Left renal pelvis (tissue), 4 donors: ENCODE measurements at regions not wholly inside any gene's neighbourhood (a gene's known extent, or its start where the extent isn't known, plus 50 kb on each side); places are given as distances from the start of the nearest gene placed in this dataset.

Experiments used
- DNase-seq, 4 donors: peaks; one replicate each; pipeline ENCODE4 v3.0.0-alpha.2; 2013; ENCODE audit warnings: low read depth in 4 of 4, low spot score in 3 of 4

DNA sequence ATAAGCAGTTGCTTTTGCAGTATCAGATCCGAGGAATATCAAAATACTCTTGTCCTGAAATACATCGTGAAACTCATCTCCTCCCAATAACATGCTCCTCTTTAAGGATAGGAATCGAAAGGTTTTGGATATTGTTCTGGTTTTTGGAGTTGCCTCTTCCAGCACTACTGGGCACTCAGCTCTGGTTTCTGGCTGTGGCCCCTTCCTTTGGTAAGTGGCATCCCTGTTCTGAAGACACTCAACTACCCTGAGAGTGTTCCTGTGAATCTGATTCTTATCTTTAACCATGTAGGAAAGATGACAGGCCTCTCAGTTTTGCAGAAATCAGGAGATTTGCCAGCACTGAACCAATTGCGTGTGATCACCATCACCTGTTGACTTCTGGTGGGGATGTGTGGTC is 327.5 kb upstream of the TBL1XR1 start:
- DNase-seq: no peak

DNA sequence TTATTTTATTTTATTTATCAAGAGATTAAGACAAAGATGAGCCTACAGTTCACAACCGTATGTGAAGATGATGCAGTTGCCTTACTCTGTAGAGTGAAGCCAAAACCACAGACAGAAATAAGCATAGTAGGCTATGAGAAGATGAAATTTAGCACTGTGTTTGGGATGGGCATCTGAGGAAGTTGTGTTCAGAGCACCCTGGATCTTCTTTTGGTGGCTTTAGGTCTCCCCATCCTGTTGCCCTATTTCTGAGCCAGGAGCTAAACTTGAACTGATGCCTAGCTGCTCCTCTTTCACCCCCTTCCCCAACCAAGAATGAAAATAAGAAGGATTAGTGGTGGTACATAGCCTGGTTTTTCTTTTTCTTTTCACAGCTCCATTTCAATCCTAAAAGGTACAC is 328.1 kb upstream of the TBL1XR1 start:
- DNase-seq: no peak

DNA sequence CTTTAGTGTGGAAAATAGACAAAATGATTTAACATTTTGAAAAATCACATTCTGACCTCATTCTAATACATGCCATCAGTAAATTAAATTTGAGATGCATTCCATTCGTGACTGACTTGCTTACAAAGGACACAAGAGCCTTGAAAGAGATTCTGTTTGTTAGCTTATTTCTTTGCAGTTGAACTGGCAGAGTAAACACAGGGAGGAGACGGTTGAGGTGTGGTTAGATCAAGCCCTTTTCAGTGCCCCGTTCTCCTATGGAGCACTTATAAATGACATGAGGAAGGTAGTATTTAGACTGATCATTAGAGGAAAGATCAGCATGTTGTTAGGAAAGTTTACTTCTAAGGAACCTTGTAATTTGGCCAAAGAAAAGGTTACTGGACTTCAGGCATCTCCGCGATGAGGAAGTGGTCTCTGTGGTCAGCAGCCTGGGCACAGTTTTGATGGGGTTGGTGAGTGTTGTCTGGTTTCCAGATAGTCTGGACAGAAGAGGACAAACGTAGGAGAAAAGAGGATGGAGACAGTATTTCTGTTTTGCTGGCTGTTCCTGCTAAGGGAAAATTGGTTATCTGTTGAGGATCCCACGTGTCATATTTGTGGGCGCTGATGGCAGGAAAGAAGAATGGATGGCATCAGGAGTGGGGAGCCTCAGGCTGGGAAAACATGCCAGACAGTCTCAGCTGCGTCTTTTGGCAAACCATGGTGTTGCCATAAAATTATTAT is 328.9 kb upstream of the TBL1XR1 start:
- DNase-seq: no peak

DNA sequence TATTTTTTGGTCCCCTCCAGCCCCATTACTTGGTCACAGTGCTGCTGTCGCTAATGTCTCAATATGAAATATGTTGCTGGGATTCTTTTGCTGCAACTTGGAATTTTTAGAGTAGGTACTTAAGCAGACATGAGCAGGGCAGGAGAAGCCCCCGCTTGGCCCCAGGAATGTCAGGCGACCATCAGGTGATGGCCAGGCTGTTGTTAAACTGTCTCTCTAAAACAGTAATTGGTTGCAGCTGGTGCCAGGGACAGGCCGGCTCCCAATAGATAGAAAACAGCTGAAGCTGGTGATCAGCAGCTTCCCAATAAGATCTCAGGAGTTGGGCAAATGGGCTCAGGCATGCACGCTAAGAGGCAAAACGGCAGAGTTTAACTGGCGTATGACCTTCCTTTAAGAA is 329.9 kb upstream of the TBL1XR1 start:
- no peak for DNase-seq

DNA sequence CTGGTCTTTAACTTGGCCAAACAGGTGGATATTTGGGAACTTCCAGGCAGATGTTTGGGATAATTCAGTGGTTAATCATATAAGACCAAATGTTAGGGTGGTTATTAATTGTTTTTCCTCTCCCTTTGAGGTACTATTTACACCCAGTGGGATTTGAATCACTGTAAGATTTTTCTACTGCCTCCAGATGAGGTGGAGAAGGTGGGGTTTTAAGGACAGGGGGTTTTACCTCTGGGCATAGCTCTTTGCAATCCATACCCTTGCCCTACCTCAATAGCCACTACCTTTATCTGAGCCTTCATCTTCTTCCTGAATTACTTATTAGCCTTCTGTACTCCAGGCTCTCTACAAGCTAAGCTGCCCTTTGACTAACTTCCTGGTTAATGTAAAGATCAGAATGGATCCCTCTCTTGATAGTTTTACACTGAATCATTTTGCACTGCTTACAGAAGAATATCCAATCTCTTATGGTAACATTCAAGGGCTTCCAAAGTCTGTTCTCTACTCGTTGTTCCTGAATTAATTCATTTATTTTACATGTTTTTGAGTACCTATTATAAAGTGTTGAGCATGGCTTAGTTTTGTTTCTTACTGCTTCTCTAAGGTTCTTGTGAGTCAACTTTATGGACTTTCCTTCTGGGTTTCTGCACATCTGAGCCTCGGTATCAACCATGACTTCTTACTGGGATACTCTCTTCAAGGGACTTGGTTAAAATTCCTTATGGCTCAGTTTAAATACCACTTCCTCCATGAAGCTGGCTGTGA is 331.2 kb upstream of the TBL1XR1 start:
- no peak for DNase-seq

DNA sequence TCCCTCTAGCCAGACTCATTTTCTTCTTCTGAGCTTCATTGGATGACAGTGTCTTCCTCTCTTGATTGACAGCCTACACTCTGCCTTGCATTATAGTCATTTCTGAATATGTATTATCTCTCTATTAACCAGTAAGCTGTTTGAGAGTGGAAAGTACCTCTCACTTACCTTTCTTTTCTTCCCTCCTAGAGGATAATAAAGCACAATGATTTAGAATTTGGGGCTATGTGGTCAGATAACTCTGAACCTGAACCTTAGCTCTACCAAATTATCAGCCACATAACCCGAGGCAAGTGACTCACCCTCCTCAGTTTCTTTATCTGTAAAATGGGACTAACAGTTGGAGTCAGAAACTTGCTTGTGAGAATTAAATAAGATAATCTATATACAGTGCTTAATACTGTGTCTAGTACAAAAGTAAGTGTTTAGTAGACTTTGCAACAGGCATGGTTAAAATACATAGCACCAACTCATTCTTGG is 331.8 kb upstream of the TBL1XR1 start:
- no peak for DNase-seq

DNA sequence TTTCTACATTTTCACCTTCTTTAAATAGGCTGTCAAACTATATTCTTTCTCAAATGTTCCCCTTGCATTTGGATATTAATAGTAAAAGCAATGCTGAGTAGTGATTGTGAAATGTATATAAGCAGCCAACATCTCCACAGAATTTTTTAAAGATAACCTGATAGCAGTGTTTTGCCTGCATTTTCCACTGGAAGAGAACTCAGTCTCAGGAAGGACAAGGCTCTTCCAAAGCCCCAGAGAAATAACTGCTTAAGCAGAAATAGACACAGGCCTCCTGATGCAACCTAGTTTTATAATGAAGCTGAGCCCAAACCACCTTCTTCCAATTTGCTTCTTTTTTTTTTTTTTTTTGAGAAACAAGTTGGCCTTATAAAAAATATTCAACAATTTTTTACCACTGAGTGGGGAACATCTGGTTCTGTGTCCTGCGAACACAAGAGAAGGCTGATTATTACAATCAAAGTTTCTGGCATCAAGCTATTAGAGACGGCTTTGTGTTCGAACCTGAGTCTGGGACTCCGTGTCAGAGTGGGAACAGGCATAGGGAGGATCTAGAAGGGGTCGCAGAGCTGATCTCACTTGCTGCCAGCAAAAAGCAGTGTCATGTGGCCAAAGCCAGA is 332.5 kb upstream of the TBL1XR1 start:
- no peak for DNase-seq

DNA sequence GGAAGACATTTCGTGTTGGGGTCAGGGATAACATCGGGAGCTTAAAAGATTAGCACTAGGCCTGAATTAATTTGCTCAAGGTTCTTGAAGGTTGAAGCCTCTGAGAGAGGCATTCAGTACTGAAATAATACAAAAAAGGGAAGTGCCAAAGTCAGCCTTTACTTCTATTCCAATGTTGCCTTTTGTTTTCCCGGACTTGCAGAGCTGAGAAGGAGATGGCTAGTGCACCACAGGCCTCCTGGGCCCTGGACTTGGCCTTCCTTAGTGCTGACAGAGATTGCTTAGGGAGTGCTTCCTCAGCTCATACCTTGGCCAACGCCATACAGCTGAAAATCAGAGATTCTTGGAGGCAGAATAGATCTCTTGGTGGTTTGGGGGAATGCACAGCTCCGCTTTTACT is 333.6 kb upstream of the TBL1XR1 start:
- DNase-seq: no peak

DNA sequence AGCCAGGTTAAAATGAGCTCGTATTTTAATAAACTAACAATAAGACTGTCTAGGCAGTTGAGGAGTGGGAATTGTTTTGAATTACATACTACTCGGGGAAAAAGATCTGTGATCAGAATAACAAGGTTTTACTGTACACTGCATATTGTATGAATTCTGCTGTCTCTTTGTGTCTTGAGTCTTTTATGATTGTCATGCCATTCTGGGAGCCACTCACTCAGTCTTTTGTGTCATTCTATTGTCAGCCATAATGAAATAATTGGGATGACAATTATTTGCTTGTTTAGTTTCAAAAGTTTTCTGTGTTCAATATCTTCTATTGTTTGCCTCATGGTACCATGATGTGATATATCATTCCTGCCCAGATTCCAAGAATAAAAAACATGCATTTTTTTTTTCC is 339.6 kb upstream of the TBL1XR1 start:
- DNase-seq: no peak

DNA sequence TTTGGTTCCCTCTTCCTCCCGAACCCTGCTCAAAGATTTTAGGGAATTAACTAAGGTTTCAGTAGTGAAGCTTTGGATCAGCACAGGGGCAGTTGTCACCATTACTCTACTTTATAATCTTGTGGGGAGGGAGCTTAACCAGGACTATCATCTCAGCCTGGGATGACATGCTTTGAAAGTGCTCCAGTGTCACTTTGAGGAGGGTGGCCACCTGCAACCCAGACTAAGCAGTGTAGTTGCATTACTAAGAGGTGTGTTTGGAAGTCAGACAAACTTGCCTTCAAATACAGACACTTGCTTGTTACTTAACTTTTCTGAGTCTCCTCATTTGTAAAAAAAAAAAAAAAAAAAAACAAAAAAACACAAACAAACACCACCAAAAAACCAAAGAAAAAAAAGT is 340.3 kb upstream of the TBL1XR1 start:
- no peak for DNase-seq

DNA sequence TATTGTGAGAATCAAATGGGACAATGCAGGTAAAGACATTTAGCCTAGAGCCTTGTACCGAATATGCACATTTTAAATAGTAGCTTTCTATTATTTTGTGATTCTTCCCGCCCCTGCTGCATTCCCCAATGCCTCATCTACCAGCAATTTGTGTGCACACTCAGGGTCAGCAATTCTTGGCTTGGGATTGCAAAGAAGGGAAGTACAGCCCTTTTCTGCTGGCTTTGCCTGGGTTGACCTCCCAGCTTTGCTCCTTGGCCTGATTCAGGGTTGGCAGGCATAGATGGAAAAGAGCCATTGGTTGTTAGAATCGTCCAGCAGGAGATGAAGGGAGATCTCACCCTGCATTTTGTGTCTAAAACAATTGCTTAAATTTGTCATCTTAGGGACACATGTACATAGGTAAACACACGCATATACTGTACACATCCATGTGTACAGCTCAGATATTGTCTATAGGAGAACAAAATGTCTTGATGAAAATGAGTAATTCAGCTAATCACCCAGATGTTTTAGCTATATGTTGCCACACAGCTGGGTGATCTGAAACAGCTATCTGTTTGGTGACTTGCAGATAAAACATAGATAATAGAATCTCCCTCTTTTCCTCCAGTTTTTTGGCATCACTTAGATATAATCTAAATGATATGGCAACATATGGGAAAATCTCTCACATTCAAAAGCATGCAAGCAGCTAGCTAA is 340.9 kb upstream of the TBL1XR1 start:
- no peak for DNase-seq

DNA sequence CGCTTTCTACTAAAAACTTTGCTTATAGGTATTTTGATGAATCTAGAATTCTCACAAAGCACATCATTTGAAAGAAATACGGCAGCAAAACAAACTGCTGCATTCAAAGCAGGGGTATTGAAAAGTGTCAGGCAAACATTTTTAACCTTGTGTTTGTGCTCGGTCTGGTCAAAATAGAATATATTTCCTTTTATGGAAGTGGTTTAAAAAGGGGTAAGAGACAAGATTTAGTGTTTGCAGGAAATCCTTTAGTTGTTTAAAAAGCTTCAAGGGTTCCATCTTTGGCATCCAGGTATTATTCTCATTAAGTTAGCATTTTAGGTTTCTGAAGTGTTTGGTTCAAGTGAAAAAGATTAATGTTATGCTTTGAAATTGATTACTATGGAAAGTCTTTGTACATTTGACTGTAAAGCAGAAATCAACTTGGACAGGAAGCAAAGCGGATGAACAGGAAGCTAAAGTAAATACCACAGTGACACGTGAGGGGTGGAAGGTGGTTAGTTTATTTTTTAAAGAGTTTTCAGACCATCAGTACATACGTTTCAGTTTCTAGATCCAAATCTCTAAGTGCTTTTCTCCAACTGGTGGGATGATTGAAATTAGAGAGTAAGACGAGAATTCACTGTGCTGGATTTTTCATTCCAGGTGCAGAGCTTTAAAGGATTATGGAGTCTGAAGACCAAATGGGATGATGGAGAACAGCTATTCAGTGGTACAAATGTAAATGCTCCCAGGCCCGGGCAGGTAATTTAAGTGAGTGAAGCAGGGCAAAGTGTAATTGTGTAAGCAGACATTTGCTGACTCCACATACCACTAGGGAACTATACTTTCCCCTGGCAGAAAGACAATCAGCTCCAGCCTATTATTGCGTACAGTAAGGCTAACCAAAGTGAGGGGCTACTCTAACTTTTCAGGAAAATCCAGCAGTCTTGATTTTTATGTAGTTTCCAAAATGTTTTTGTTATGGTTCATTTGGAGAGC is 341.8 kb upstream of the TBL1XR1 start:
- DNase-seq: no peak

DNA sequence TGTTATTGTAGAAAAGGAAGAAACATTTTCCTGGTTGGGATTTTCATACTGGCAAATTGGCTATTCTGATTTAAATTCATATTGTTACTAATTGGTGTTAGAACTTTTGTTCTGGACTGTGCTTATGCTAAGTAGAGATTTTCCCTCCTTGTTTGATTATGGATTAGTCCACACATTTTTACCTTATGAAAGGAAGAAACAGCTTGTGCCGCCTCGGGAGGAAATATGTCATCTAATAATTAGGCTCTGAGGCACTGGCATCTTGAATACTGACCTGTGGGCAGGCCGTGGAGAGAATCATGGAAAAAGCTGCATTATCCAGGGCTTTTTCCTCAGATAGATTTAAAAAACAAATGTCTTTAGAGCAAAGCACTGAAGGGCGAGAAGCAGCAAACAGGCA is 344.3 kb upstream of the TBL1XR1 start:
- no peak for DNase-seq

DNA sequence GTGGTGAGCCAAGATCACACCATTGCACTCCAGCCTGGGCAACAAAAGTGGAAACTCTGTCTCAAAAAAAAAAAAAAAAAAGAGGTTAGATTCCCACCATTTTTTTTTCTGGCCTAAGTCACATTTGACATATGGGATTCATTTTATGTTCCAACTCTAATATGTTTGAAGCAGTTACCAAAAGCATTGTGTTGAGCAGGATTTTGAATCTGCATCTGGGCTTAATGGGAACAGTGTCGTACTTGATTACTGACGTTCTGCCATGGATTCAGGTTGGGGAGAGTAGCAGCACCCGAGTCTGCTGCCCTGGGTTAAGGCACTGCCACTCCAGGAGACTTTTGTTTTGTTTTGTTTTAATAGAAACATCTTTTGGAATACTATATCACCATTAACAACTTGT is 348.7 kb upstream of the TBL1XR1 start:
- DNase-seq: no peak

DNA sequence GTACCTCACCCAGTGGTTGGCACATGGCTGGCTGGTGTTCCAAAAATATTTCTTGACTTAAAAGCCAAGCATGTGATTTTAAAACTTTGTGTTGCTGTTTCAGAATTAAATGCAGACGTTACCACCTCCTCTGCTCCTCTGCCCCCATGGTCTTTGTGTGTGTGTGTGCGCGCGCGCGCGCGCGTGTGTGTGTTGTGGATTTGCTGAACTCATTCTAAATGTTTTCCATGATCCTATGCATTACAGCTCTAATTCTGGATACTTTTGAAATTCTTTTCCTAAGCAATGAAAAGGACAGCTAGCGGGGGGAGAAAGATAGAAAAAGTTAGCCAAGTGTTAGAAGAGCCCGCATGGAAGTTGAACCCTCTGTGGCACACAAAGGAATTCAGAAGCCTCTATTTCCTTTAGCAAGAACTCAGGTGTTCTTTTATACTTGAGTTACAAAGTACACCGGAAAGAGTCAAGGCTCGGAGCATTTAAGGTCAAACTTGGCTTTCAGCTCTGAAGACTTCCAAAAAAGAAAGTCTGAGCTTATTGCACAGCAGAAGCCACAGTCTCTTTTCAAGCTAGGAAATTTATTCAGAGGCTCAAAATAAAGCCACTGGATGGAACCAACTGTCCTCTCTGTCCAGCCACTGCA is 350.5 kb upstream of the TBL1XR1 start:
- DNase-seq: no peak

DNA sequence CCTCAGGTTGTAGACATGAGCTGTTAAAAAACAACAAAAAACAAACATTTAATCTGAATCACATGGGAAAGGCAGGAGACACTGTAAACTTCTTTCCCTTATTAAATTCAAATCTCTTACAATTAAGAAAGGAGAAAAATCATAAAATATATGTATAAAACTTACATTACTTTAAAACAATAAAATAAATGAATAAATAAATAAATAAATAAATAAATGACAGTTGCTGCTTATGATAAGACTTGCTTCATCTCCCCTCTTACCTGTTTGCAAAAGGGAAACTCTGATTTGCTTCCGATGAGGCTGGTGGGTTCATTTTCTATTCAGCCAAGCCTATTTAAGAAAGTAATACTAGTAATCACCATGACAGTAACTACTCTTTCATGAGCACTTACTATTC is 353.4 kb upstream of the TBL1XR1 start:
- no peak for DNase-seq

DNA sequence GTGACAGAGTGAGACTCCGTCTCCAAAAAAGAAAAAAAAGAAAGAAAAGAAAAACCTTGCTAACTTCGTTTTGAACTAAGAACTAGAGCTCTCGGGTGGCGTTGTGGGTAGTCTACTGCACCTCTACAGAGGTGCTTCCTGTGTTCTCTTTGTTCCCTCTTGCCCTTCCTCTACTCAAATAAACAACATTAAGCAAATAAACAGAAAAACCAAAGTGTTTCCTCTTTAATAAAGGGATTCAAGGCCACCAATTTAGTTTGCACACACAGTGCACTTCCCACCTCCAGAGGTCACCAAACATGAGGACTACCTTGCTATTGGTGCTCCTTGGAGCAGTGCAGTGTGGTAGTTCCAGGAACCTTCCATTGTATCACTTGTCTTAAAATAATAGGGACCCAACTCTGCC is 354.2 kb upstream of the TBL1XR1 start:
- no peak for DNase-seq

DNA sequence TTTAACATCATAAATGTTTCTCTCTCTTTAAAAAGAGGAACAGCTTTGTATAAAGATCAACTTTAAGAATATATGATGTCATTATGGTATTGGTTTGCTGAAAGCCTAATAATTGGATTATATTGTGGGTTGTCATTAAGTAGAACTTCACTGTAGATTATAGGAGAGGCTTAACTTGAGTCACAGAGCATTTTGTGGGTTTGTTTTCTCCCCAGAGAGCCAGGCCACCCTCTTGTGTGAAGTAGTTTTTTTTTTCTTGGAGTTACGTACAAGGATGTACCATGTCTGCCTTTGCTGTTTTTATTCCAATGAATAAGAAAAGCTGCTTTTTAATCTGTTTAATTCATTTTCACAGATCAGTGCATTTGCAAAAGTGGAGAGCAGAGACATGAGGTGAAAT is 354.8 kb upstream of the TBL1XR1 start:
- DNase-seq: no peak

DNA sequence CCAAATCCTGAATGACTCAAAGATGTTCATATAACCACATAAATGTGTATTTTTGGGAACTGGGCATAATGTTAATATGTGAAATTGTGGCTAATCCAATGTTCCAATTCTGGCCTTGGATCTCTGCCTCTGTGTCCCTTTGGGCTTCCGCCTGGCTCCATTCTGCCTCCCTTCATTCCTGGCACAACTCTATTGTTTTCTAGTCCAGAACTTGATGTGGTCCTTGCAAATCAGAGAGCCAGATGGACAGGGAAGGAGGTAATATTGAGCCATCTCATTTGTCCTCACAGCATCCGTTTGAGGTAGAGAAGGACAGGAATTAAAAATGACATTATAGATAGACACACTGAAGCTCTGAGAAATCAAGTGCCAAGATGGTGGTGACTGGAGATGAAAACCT is 355.7 kb upstream of the TBL1XR1 start:
- DNase-seq: no peak

DNA sequence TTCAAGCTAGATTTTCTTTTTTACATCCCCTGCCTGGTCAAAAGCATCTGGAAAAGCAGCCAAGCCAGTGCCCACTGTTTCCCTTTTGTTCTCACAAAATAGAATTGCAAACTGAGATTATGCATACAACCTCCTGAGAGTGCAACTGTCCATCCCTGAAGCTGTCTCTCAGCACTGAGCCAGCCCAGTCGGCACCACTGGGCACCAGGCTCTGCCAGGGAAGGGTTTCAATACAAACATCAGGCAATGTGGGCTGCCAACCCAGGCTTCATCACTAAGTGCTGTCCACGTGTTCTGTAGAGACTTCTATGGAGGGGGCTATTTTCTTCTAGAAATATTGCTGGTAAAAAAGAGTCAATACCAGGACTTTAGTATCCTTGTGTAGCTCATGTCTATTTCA is 356.3 kb upstream of the TBL1XR1 start:
- DNase-seq: no peak
